ENCODE measurements at regions not wholly inside any gene's neighbourhood (a gene's known extent, or its start where the extent isn't known, plus 50 kb on each side); places are given as distances from the start of the nearest gene placed in this dataset.

DNA sequence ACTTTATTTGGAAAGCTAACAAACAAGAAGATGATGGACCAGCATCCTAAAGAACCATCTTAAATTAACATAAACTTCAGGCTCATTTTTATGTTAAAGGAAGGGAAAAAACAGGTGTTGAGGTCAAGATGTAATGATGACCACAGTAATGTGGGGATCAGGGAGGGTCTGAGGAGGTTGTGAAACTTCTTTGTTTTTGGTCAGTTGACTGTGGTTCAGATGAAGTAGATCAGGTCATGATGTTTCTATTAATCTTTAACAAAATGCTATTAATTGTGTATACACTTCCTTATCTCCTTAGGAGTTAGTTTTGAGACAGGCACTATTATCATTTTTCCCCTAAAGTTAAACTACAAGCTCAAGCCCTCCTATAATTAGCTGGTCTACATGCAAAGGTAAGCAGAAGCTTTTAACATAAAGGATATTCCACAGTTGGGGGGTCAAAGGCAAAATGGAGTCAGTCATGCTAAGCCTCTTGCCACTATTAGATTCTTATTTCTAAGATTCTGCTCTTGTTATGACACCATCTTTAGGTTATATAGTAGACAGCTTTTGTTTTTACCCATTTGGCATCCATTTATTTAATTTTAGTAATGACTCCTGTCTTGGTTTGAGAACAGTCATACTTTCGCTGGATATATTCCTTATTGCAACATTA lies 800.1 kb upstream of the PCDH9 start:
- TF ChIP-seq, protein P1, sequence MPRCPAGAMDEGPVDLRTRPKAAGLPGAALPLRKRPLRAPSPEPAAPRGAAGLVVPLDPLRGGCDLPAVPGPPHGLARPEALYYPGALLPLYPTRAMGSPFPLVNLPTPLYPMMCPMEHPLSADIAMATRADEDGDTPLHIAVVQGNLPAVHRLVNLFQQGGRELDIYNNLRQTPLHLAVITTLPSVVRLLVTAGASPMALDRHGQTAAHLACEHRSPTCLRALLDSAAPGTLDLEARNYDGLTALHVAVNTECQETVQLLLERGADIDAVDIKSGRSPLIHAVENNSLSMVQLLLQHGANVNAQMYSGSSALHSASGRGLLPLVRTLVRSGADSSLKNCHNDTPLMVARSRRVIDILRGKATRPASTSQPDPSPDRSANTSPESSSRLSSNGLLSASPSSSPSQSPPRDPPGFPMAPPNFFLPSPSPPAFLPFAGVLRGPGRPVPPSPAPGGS (IDR thresholded peaks at IDR 0.05): no peak
- no peak for TF ChIP-seq POLR2A (IDR thresholded peaks at IDR 0.05; ENCODE audit: low read length)
- no peak for TF ChIP-seq NFE2L2 (conservative IDR thresholded peaks at IDR 0.05; ENCODE audit: low read length)
- TF ChIP-seq RCOR1 (IDR thresholded peaks at IDR 0.05; ENCODE audit: low read depth, low read length): no peak
- TF ChIP-seq HDAC2 (IDR thresholded peaks at IDR 0.05): no peak
- TF ChIP-seq RAD21 (conservative IDR thresholded peaks at IDR 0.05 in 1 of 2, IDR thresholded peaks at IDR 0.05 in 1 of 2): no peak
- TF ChIP-seq FOXS1 (CRISPR knock-in tag; IDR thresholded peaks at IDR 0.05): no peak
- no peak for TF ChIP-seq TP53 (CRISPR knock-in tag; IDR thresholded peaks at IDR 0.05)
- no peak for TF ChIP-seq PHF8 (IDR thresholded peaks at IDR 0.05; ENCODE audit: borderline replicate concordance, low read depth)
- no peak for TF ChIP-seq CHD2 (IDR thresholded peaks at IDR 0.05; ENCODE audit: low read length, partially characterized antibody)
- no peak for TF ChIP-seq CHD4 (IDR thresholded peaks at IDR 0.05; ENCODE audit: borderline replicate concordance)
- no peak for TF ChIP-seq ZC3H11A (IDR thresholded peaks at IDR 0.05)
- TF ChIP-seq FOSB (CRISPR knock-in tag; IDR thresholded peaks at IDR 0.05): no peak
- no peak for TF ChIP-seq RNF2 (IDR thresholded peaks at IDR 0.05; ENCODE audit: borderline replicate concordance, low read depth)
- TF ChIP-seq MAFK (IDR thresholded peaks at IDR 0.05; ENCODE audit: partially characterized antibody): no peak
- TF ChIP-seq ESRRA (IDR thresholded peaks at IDR 0.05; ENCODE audit: borderline replicate concordance, low read length): no peak
- 62% methylated on average over 1 of the region's 1 CpG for WGBS (ENCODE audit: missing lambda C conversion rate)
- H3K4me3 ChIP-seq: no peak overlapping the region
- DNase-seq (ENCODE audit: low read depth in 1 of 2, low spot score in 1 of 2) (no peak), ATAC-seq (no peak), FAIRE-seq (no peak)
- ChIA-PET POLR2A (no interaction called here), CTCF (no interaction called here)
- H3K27ac ChIP-seq: no peak overlapping the region
- no peak overlapping the region for H3K4me2 ChIP-seq
- H3K4me1 ChIP-seq: no peaks in the 10 kb centered on the region
- no peaks in the 10 kb centered on the region for H3K9me3 ChIP-seq

DNA sequence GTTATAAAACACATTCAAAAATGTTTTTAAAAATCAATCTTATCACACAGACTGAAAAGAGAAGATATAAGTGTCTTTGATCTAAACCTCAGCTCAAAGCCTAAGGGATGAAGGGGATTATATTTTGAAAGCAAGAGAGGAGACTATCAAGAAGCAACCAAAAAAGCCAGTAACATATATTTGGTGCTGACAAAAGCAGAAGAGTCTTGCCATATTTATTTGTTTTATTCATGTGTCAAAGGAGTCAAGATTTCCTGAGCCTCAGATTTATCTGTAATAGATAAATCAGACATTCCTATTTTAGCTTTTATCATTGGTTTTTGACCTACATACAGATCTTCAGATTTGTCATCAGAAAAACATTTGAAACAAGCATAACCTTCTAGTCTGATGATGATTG lies 798.6 kb upstream of the PCDH9 start:
- ATAC-seq: no peak
- no peak for FAIRE-seq
- H3K4me1 ChIP-seq: no peaks in the 10 kb centered on the region
- H3K4me2 ChIP-seq: no peak overlapping the region
- TF ChIP-seq CEBPB (IDR thresholded peaks at IDR 0.05): no peak
- TF ChIP-seq ZC3H11A (IDR thresholded peaks at IDR 0.05): no peak
- no peak for TF ChIP-seq HDAC2 (IDR thresholded peaks at IDR 0.05)
- no peak for TF ChIP-seq MAFK (IDR thresholded peaks at IDR 0.05; ENCODE audit: partially characterized antibody)
- TF ChIP-seq KDM1A (IDR thresholded peaks at IDR 0.05; ENCODE audit: low read depth): no peak
- TF ChIP-seq NPAS2 (CRISPR knock-in tag; IDR thresholded peaks at IDR 0.05; ENCODE audit: borderline replicate concordance): no peak
- TF ChIP-seq, protein P2, sequence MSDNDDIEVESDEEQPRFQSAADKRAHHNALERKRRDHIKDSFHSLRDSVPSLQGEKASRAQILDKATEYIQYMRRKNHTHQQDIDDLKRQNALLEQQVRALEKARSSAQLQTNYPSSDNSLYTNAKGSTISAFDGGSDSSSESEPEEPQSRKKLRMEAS (IDR thresholded peaks at IDR 0.05): no peak
- TF ChIP-seq MAZ (IDR thresholded peaks at IDR 0.05; ENCODE audit: borderline replicate concordance, low read depth, low read length): no peak
- TF ChIP-seq EHF (CRISPR knock-in tag; IDR thresholded peaks at IDR 0.05): no peak
- no peak for TF ChIP-seq JUNB (IDR thresholded peaks at IDR 0.05)
- no peak for TF ChIP-seq EHMT2 (IDR thresholded peaks at IDR 0.05; ENCODE audit: low read depth)
- no peak for TF ChIP-seq CHD4 (IDR thresholded peaks at IDR 0.05; ENCODE audit: borderline replicate concordance)
- TF ChIP-seq GATA3 (IDR thresholded peaks at IDR 0.05; ENCODE audit: borderline replicate concordance): no peak
- TF ChIP-seq NFE2L2 (conservative IDR thresholded peaks at IDR 0.05; ENCODE audit: low read length): no peak
- no peaks in the 10 kb centered on the region for H3K9me3 ChIP-seq
- ChIA-PET CTCF (no interaction called here), POLR2A (no interaction called here)
- H3K27ac ChIP-seq: no peak overlapping the region
- no peak for DNase-seq (ENCODE audit: low read depth in 1 of 2, low spot score in 1 of 2)
- no peak overlapping the region for H3K4me3 ChIP-seq

DNA sequence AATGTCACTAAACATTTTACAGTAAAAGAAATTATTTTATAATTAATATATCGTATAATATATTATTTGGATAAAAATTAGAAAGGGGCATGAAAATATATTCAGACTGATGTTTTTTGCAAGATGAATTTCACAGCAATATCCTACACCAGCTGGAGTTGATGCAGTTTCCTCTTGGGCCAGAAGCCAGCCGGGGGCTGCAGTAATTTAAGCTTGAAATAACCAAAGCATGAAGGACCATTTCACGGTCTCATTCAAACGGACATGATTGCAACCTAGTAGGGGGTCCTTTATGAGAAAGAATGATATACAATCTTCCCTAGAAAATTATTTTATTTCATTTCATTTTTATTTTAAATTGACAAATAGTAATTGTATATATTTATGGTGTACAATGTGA lies 797.2 kb upstream of the PCDH9 start:
- FAIRE-seq (no peak), ATAC-seq (no peak), DNase-seq (ENCODE audit: low read depth in 1 of 2, low spot score in 1 of 2) (no peak)
- WGBS (ENCODE audit: missing lambda C conversion rate): 77% methylated on average over 4 of the region's 4 CpGs
- ChIA-PET CTCF (no interaction called here), POLR2A (no interaction called here)
- Histone ChIP-seq H3K4me1 (no peaks in the 10 kb centered on the region), H3K4me3 (no peak overlapping the region), H3K27ac (no peak overlapping the region), H3K4me2 (no peak overlapping the region), H3K9me3 (no peaks in the 10 kb centered on the region)
- no peak for TF ChIP-seq TP53 (CRISPR knock-in tag; IDR thresholded peaks at IDR 0.05)
- TF ChIP-seq ZFP36 (IDR thresholded peaks at IDR 0.05; ENCODE audit: borderline replicate concordance, partially characterized antibody): no peak
- TF ChIP-seq JUNB (IDR thresholded peaks at IDR 0.05): no peak
- TF ChIP-seq EHF (CRISPR knock-in tag; IDR thresholded peaks at IDR 0.05): no peak
- TF ChIP-seq PHF8 (IDR thresholded peaks at IDR 0.05; ENCODE audit: borderline replicate concordance, low read depth): no peak
- TF ChIP-seq MAZ (IDR thresholded peaks at IDR 0.05; ENCODE audit: borderline replicate concordance, low read depth, low read length): no peak
- TF ChIP-seq, protein P1 (IDR thresholded peaks at IDR 0.05): no peak
- TF ChIP-seq FOSL2 (IDR thresholded peaks at IDR 0.05): no peak
- TF ChIP-seq FOSL2 (CRISPR knock-in tag; IDR thresholded peaks at IDR 0.05): no peak
- TF ChIP-seq CBX8 (IDR thresholded peaks at IDR 0.05): no peak
- TF ChIP-seq RNF2 (IDR thresholded peaks at IDR 0.05; ENCODE audit: borderline replicate concordance, low read depth): no peak
- TF ChIP-seq HOXB5 (CRISPR knock-in tag; IDR thresholded peaks at IDR 0.05): no peak
